ENCODE measurements at regions not wholly inside any gene's neighbourhood (a gene's known extent, or its start where the extent isn't known, plus 50 kb on each side); places are given as distances from the start of the nearest gene placed in this dataset.

GRCh38 chr1:58104960-58105359 is 441.6 kb downstream of the OMA1 start:
- no peak for DNase-seq (ENCODE audit: low spot score)
- H3K79me2 ChIP-seq (ENCODE audit: low read depth): no peaks in the 10 kb centered on the region
- H3K4me2 ChIP-seq: no peak overlapping the region
- H3K4me1 ChIP-seq: no peaks in the 10 kb centered on the region
- H3K9me3 ChIP-seq (ENCODE audit: low read depth): no peaks in the 10 kb centered on the region
- no peaks in the 10 kb centered on the region for H3K27me3 ChIP-seq
- peaks cover 1% of the 10 kb centered on the region for H3K36me3 Mint-ChIP-seq
- no peaks in the 10 kb centered on the region for H3K4me1 Mint-ChIP-seq
- H3F3A ChIP-seq (ENCODE audit: low read depth): no peaks in the 10 kb centered on the region
- H3K9me3 Mint-ChIP-seq: no peaks in the 10 kb centered on the region
- no peak overlapping the region for H3K4me3 ChIP-seq
- H2AFZ ChIP-seq (replicated peaks): no peak overlapping the region
- H4K20me1 ChIP-seq (ENCODE audit: low read depth): no peaks in the 10 kb centered on the region
- no peaks in the 10 kb centered on the region for H3K36me3 ChIP-seq
- H3K9ac ChIP-seq: no peak overlapping the region
- no peak for TF ChIP-seq EZH2 (IDR thresholded peaks at IDR 0.05)
- TF ChIP-seq, protein P1, sequence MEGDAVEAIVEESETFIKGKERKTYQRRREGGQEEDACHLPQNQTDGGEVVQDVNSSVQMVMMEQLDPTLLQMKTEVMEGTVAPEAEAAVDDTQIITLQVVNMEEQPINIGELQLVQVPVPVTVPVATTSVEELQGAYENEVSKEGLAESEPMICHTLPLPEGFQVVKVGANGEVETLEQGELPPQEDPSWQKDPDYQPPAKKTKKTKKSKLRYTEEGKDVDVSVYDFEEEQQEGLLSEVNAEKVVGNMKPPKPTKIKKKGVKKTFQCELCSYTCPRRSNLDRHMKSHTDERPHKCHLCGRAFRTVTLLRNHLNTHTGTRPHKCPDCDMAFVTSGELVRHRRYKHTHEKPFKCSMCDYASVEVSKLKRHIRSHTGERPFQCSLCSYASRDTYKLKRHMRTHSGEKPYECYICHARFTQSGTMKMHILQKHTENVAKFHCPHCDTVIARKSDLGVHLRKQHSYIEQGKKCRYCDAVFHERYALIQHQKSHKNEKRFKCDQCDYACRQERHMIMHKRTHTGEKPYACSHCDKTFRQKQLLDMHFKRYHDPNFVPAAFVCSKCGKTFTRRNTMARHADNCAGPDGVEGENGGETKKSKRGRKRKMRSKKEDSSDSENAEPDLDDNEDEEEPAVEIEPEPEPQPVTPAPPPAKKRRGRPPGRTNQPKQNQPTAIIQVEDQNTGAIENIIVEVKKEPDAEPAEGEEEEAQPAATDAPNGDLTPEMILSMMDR (IDR thresholded peaks at IDR 0.05): no peak
- TF ChIP-seq EZH2phosphoT487 (IDR thresholded peaks at IDR 0.05): no peak
- no peak overlapping the region for H3K27ac Mint-ChIP-seq
- no peak overlapping the region for H3K27ac ChIP-seq
- peaks cover 5% of the 10 kb centered on the region for H3K27me3 Mint-ChIP-seq (ENCODE audit: insufficient read depth, low read depth)
- H3K4me3 Mint-ChIP-seq: no peak overlapping the region

GRCh38 chr1:58096714-58097113 is 449.8 kb downstream of the OMA1 start:
- Histone ChIP-seq H3K27ac (no peak overlapping the region), H3K9me3 (ENCODE audit: low read depth) (no peaks in the 10 kb centered on the region), H3K27me3 (no peaks in the 10 kb centered on the region), H3K4me2 (no peak overlapping the region), H3K79me2 (ENCODE audit: low read depth) (no peaks in the 10 kb centered on the region), H3K36me3 (no peaks in the 10 kb centered on the region), H3K9ac (no peak overlapping the region), H2AFZ (replicated peaks) (no peak overlapping the region), H3K4me3 (no peak overlapping the region), H4K20me1 (ENCODE audit: low read depth) (no peaks in the 10 kb centered on the region), H3K4me1 (no peaks in the 10 kb centered on the region), H3F3A (ENCODE audit: low read depth) (no peaks in the 10 kb centered on the region)
- no peak for DNase-seq (ENCODE audit: low spot score)
- H3K36me3 Mint-ChIP-seq: no peaks in the 10 kb centered on the region
- H3K27ac Mint-ChIP-seq: no peak overlapping the region
- H3K9me3 Mint-ChIP-seq: no peaks in the 10 kb centered on the region
- H3K4me1 Mint-ChIP-seq: peaks cover 11% of the 10 kb centered on the region
- no peak overlapping the region for H3K4me3 Mint-ChIP-seq
- TF ChIP-seq EZH2phosphoT487 (IDR thresholded peaks at IDR 0.05): no peak
- TF ChIP-seq, protein P1 (IDR thresholded peaks at IDR 0.05): no peak
- no peaks in the 10 kb centered on the region for H3K27me3 Mint-ChIP-seq (ENCODE audit: insufficient read depth, low read depth)

DNA sequence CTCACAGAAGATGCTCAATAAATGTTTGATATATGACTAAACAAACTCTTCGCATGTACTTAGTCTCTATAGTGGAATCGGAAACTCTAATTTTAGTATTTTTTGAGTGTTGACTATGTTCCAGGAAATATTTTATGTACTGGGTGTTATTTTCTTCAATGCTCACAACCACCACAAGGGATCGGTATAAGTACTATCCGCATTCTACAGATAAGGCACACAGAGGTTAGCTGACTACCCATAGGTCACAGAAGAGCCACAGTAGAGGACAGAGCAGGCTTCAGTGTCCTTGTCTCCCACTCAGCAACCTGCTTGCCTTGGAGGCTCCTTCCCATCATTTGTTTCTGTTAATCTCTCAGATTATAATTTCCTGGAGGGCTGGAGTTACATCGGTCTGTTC is 451.3 kb downstream of the OMA1 start:
- no peak overlapping the region for H3K4me3 Mint-ChIP-seq
- Histone ChIP-seq H4K20me1 (ENCODE audit: low read depth) (no peaks in the 10 kb centered on the region), H3K4me1 (peaks cover 13% of the 10 kb centered on the region), H3K9me3 (ENCODE audit: low read depth) (no peaks in the 10 kb centered on the region), H3K36me3 (no peaks in the 10 kb centered on the region), H3K4me2 (no peak overlapping the region), H3K27me3 (no peaks in the 10 kb centered on the region), H3K27ac (no peak overlapping the region), H3K4me3 (no peak overlapping the region), H3F3A (ENCODE audit: low read depth) (no peaks in the 10 kb centered on the region), H3K9ac (no peak overlapping the region), H2AFZ (replicated peaks) (no peak overlapping the region), H3K79me2 (ENCODE audit: low read depth) (no peaks in the 10 kb centered on the region)
- peaks cover 27% of the 10 kb centered on the region for H3K4me1 Mint-ChIP-seq
- no peaks in the 10 kb centered on the region for H3K36me3 Mint-ChIP-seq
- no peaks in the 10 kb centered on the region for H3K27me3 Mint-ChIP-seq (ENCODE audit: insufficient read depth, low read depth)
- no peaks in the 10 kb centered on the region for H3K9me3 Mint-ChIP-seq
- no peak overlapping the region for H3K27ac Mint-ChIP-seq
- TF ChIP-seq EZH2 (IDR thresholded peaks at IDR 0.05) (no peak), EZH2phosphoT487 (IDR thresholded peaks at IDR 0.05) (no peak)
- TF ChIP-seq, protein P1 (IDR thresholded peaks at IDR 0.05): no peak
- no peak for DNase-seq (ENCODE audit: low spot score)

DNA sequence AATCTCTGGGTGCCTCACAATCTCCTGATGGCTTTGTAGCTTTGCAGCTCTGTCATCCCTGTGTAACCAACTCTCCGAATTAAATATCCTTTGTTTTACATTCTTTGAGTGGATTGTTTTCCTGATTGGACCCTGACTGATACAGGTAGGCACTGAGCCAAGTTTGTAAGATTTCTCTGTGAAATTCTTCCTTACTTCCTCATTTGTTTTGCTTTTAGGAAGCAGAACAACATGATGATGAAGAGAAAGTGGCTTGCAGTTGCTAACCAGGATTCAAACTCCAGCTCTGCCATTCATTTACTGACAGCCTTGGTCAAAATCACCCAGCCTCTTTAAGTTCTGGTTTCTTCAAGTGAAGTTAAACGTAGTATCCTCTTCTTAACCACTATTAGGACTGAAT is 452.3 kb downstream of the OMA1 start:
- Mint-ChIP-seq H3K4me3 (no peak overlapping the region), H3K9me3 (no peaks in the 10 kb centered on the region), H3K27me3 (ENCODE audit: insufficient read depth, low read depth) (no peaks in the 10 kb centered on the region), H3K27ac (no peak overlapping the region), H3K36me3 (no peaks in the 10 kb centered on the region), H3K4me1 (peaks cover 36% of the 10 kb centered on the region)
- H3K9ac ChIP-seq: no peak overlapping the region
- no peaks in the 10 kb centered on the region for H3K9me3 ChIP-seq (ENCODE audit: low read depth)
- no peak for TF ChIP-seq EZH2phosphoT487 (IDR thresholded peaks at IDR 0.05)
- TF ChIP-seq, protein P1 (IDR thresholded peaks at IDR 0.05): no peak
- no peak for TF ChIP-seq EZH2 (IDR thresholded peaks at IDR 0.05)
- DNase-seq (ENCODE audit: low spot score): no peak
- no peak overlapping the region for H2AFZ ChIP-seq (replicated peaks)
- H3F3A ChIP-seq (ENCODE audit: low read depth): no peaks in the 10 kb centered on the region
- H3K27me3 ChIP-seq: no peaks in the 10 kb centered on the region
- H3K4me3 ChIP-seq: no peak overlapping the region
- H3K4me1 ChIP-seq: peaks cover 15% of the 10 kb centered on the region
- H3K4me2 ChIP-seq: no peak overlapping the region
- H4K20me1 ChIP-seq (ENCODE audit: low read depth): no peaks in the 10 kb centered on the region
- no peaks in the 10 kb centered on the region for H3K36me3 ChIP-seq
- no peak overlapping the region for H3K27ac ChIP-seq
- no peaks in the 10 kb centered on the region for H3K79me2 ChIP-seq (ENCODE audit: low read depth)

Measured in neural progenitor cell (in vitro differentiated cells).